Amniotic stem cell (primary cell): ENCODE measurements at regions not wholly inside any gene's neighbourhood (a gene's known extent, or its start where the extent isn't known, plus 50 kb on each side); places are given as distances from the start of the nearest gene placed in this dataset.

Experiments used
- DNase-seq: peaks from one replicate; lab custom pipeline; 2025; lab: John Stamatoyannopoulos, UW

DNA sequence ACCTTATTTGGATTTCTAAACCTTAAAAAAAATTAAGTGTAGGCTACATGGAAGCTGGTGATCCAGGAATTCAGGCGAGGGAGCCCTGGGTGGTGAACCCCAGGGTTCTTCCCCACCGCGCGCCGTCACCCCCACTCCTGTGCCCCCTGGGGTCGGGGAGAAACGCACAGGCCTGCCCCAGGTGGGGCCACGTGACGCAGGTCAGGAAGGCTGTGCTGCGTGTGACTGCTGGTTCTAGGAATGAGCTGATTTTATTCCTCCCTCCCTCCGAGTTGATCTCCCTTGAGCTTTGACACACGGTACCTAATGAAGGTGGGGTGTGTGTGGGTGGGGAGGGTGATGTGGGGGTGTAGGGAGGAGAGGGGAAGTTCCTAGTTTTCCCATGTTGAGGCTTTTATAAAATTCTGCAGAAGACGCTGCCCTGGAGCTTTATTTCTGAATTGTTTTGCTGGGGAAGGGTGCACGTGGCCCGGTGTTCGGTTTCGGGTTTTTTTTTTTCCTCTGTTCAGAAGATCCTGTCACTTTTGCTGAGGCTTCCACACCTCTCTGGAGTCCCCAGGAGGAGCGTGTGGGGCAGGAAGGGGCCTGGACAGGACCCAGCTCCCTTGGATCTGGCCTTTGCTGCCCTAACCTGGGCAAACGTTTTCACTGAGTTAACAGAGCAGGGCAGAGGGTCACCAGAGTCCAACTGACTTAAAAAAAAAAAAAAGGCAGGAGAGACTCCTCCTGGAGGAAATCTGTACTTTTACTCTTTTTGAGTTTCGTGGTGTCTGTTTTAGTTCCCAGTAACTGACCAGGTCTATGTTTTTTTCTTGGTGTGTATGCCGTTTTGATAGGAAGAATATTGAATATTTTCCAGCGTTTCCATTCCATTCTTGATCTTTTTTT is 55.8 kb upstream of the GSE1 start:
- no peak for DNase-seq

DNA sequence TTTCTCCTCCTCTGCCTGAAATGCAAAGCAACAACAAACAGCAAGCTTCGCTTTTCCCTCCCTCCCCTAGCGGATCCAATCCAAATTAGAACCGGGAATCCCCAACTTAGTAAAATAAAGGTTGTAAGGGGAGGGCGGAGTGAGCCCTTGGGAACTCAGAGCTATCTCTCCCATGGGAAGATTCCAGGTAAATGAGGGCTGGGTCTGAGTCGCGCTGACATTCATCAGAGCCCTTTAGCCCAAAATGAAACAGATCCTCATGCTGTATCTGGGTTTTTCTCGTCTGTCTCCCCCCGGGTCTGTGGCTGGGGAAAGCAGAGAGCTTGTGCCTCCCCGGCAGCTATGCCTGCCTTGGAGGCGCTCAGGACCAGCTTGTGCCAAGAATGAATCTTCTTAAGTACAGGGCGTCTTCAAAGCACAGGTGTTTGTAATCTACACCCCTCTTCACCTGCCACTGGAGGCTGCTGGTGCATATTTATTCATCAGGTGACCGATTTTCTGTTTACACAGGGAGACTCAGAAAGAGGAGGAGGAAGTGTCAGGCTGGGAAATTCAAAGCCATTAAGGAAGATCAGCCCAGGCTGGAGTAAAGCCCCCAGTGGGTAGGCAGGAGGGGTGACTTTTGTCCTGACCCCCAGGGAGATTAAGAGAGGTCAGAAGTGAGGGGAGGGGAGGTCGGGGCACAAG is 55.0 kb upstream of the GSE1 start:
- no peak for DNase-seq

DNA sequence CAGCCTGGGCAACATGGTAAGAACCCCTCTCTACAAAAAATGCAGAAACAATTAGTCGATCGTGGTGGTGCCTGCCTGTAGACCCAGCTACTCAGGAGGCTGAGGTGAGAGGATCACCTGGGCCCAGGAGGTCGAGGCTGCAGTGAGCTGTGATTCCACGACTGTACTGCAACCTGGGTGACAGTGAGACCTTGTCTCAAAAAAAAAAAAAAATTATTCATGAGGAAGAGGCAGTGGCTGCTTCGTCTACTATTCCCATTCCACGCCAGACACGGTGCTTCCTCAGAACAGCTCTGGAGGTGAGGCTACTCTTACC is 52.2 kb upstream of the GSE1 start:
- no peak for DNase-seq

DNA sequence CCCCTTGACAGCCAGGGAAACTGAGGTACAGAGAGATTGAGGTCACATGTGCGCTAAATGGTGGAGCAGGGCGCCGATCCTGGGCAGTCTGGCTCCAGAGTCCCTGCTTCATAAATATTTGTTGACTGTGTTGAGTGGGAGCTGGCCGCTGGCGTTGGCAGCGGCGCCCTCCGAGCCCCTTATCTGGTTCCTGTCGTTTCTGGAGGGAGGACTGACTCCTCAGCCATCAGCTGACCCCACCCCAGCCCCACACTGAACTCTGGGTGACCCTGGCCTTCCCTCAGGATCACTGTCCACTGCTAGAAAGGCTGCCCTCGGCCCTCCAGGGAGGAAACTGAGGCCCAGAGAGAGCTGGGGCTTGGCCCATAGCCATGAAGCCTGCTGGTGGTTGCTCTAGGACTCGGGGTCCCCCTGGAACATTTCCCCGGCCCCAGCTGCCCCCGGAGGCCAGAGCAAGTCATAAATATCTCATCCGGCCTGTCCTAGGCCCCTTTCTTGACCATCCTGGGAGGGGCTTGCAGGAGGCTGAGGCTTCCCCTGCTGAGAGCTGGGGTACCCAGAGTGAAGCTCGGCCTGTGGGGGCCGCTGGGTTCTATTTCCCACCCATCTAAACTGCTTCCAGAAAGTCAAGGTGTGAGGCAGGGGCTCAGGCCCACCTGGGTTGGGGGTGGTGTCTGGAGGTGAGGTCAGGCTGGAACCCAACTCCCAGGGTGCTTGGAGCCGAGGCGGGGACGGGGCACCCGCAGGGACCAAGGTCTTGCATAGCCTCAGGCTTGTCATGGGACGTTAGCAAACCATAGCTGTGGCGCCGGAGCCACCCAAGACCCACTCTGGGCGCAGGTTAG is 51.7 kb upstream of the GSE1 start:
- no peak for DNase-seq

GRCh38 chr16:85562093-85562786 is 50.9 kb upstream of the GSE1 start:
- no peak for DNase-seq

- no peak for DNase-seq
These were observed 50.1 kb upstream of the GSE1 start for GRCh38 chr16:85563034-85563433.
